HL-60 (cell line): ENCODE measurements at regions not wholly inside any gene's neighbourhood (a gene's known extent, or its start where the extent isn't known, plus 50 kb on each side); places are given as distances from the start of the nearest gene placed in this dataset.
"Not testable (repeated sequence)": the region's sequence is repeated elsewhere in the genome, so short reads cannot be mapped to it uniquely, and the experiment has no call there.

Source experiments
- DNase-seq, 2 experiments: peaks; one replicate each; pipeline ENCODE4 v3.0.0-alpha.2; 2010 to 2020; ENCODE audit warnings: low read depth in 1 of 2, low spot score in 1 of 2
- H3K27ac ChIP-seq: fragments of 250-450 bp; sonication (Bioruptor Pico); replicated peaks from 2 replicates; pipeline ENCODE4 v1.5.1; 2020; ENCODE audit warnings: mild to moderate bottlenecking, moderate library complexity
- H3K27me3 ChIP-seq: fragments of 250-450 bp; sonication (Bioruptor Pico); 2 replicates; pipeline ENCODE4 v1.5.1; 2021; ENCODE audit warnings: mild to moderate bottlenecking, moderate library complexity; ENCODE audit not compliant: insufficient read depth, poor library complexity, severe bottlenecking
- H3K4me3 ChIP-seq: replicated peaks from 2 replicates; pipeline ENCODE4 v1.5.1; 2011; ENCODE audit warnings: mild to moderate bottlenecking, control low read depth, low read length; ENCODE audit not compliant: insufficient read depth
- GABPA ChIP-seq: IDR thresholded peaks from 2 replicates; pipeline ENCODE4 v1.6.1; 2012; ENCODE audit warnings: low read depth
- POLR2AphosphoS5 ChIP-seq: IDR thresholded peaks from 2 replicates; pipeline ENCODE4 v1.6.1; 2012; ENCODE audit warnings: low read depth
- REST ChIP-seq: IDR thresholded peaks from 2 replicates; pipeline ENCODE4 v1.6.1; 2012; ENCODE audit warnings: low read depth; ENCODE audit not compliant: insufficient replicate concordance
- SPI1 ChIP-seq: IDR thresholded peaks from 2 replicates; pipeline ENCODE4 v1.6.1; 2012; ENCODE audit warnings: low read depth, mild to moderate bottlenecking, borderline replicate concordance
- TF ChIP-seq, protein P1 (sequence below): IDR thresholded peaks from one replicate; pipeline ENCODE4 v1.5.1; 2011; ENCODE audit warnings: low read length, control low read depth, inconsistent platforms; ENCODE audit not compliant: insufficient read depth

GRCh38 chr5:103393101-103393754 is 134.7 kb downstream of the MACIR start:
- no peak overlapping the region for H3K4me3 ChIP-seq
- DNase-seq = peak in 1 of 2 experiments; percentile 63
- no peaks in the 10 kb centered on the region for H3K27me3 ChIP-seq
- peak overlapping the region; percentile 22; the same call in 1 of the 2 replicates for H3K27ac ChIP-seq
- no peak for TF ChIP-seq REST
- TF ChIP-seq, protein P1, sequence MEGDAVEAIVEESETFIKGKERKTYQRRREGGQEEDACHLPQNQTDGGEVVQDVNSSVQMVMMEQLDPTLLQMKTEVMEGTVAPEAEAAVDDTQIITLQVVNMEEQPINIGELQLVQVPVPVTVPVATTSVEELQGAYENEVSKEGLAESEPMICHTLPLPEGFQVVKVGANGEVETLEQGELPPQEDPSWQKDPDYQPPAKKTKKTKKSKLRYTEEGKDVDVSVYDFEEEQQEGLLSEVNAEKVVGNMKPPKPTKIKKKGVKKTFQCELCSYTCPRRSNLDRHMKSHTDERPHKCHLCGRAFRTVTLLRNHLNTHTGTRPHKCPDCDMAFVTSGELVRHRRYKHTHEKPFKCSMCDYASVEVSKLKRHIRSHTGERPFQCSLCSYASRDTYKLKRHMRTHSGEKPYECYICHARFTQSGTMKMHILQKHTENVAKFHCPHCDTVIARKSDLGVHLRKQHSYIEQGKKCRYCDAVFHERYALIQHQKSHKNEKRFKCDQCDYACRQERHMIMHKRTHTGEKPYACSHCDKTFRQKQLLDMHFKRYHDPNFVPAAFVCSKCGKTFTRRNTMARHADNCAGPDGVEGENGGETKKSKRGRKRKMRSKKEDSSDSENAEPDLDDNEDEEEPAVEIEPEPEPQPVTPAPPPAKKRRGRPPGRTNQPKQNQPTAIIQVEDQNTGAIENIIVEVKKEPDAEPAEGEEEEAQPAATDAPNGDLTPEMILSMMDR = no peak
- peak; percentile 11; the same call in 1 of the 2 replicates for TF ChIP-seq SPI1

DNA sequence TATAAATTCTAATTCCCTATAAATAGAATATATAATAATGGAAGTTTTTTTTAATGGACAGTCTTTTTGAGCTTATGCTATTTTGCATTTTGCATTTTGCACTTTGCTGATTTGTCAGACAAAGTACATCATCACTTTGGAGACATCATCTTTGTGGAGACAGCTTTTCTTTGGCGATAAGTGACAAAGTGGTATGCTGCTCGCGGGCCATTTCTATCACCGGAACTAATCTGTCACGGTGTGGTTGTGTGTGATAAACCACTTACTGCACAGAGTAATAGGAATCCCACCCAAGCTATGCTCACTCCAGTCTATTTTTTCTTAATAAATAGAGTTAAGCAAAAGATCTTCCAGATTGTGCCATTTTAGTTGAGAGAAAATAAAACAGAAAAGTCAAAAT is 133.1 kb downstream of the MACIR start:
- TF ChIP-seq SPI1 (no peak), REST (no peak), GABPA (no peak), POLR2AphosphoS5 (no peak)
- TF ChIP-seq, protein P1 = no peak
- no peak for DNase-seq
- H3K4me3 ChIP-seq = no peak overlapping the region
- no peaks in the 10 kb centered on the region for H3K27me3 ChIP-seq
- no peak overlapping the region for H3K27ac ChIP-seq

- TF ChIP-seq POLR2AphosphoS5 = no peak
- no peak for TF ChIP-seq SPI1
- no peak overlapping the region for H3K27ac ChIP-seq
- H3K27me3 ChIP-seq = no peaks in the 10 kb centered on the region
- DNase-seq = no peak
- H3K4me3 ChIP-seq = no peak overlapping the region
These were observed 131.3 kb downstream of the MACIR start for GRCh38 chr5:103389846-103390245.

DNA sequence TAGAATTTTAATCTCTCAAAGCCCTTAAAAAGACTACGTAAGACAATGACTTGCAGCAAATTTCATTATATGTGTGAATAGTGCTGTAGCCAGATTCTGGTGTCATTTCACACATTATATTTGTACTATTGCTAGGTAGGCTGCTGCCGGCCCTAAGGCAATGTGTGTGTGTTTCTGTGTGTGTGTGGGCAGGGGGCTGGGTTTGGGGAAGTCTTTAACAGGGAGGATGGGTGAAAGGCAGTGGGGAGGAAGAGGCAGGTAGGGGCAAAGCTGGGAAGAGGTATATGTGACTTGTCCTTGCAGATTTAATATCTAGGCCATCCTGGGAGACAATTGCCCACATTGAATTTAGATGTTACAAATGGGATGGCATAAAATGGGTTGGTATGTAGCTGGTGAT is 130.8 kb downstream of the MACIR start:
- TF ChIP-seq POLR2AphosphoS5 = no peak
- no peaks in the 10 kb centered on the region for H3K27me3 ChIP-seq
- H3K4me3 ChIP-seq = no peak overlapping the region
- DNase-seq = no peak
- H3K27ac ChIP-seq = no peak overlapping the region

DNA sequence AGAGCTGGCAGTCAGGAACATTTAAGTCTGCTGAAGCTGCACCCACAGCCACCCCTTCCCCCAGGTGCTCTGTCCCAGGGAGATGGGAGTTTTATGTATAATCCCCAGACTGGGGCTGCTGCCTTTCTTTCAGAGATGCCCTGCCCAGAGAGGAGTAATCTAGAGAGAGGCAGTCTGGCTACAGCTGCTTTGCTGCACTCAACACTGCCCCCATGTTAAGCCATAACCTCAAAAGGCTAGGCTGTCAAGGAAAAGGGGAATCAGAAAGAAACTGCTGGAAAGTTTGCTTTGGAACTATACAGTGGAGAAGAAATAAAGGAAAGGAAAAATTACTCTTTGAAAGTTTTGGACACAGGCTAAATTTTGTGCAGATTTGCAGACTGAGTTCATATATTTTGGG is 127.2 kb downstream of the MACIR start:
- TF ChIP-seq, protein P1 = no peak
- TF ChIP-seq GABPA (no peak), SPI1 (no peak), POLR2AphosphoS5 (no peak), REST (no peak)
- H3K27me3 ChIP-seq = no peaks in the 10 kb centered on the region
- no peak overlapping the region for H3K27ac ChIP-seq
- H3K4me3 ChIP-seq = no peak overlapping the region
- no peak for DNase-seq

DNA sequence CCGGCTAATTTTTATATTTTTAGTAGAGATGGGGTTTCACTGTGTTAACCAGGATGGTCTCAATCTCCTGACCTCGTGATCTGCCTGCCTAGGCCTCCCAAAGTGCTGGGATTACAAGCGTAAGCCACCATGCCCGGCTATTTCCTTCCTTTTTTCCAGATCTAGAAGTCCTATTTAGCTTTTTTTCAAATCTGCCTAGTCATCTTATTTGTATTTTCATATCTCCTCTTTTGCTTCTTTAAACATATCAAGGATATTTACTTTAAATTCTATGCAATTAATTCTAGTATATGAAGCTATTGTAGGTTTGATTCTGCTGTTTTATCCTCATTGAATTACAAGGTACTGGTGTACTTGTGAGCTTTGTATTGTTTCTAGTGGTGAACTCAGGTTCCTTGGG is 119.1 kb downstream of the MACIR start:
- DNase-seq, H3K27ac ChIP-seq, H3K27me3 ChIP-seq, H3K4me3 ChIP-seq: not testable (repeated sequence)
